GM10266 (cell line): ENCODE measurements at regions not wholly inside any gene's neighbourhood (a gene's known extent, or its start where the extent isn't known, plus 50 kb on each side); places are given as distances from the start of the nearest gene placed in this dataset.

Experiments
- DNase-seq: peaks from one replicate; pipeline ENCODE4 v3.0.0; 2012; ENCODE audit errors: extremely low spot score
- TF ChIP-seq, protein P1 (sequence below): IDR thresholded peaks from 2 replicates; pipeline ENCODE4 v1.5.1; 2012; ENCODE audit warnings: mild to moderate bottlenecking, low read depth; ENCODE audit not compliant: control insufficient read depth, insufficient read depth; ENCODE audit errors: missing control alignments

DNA sequence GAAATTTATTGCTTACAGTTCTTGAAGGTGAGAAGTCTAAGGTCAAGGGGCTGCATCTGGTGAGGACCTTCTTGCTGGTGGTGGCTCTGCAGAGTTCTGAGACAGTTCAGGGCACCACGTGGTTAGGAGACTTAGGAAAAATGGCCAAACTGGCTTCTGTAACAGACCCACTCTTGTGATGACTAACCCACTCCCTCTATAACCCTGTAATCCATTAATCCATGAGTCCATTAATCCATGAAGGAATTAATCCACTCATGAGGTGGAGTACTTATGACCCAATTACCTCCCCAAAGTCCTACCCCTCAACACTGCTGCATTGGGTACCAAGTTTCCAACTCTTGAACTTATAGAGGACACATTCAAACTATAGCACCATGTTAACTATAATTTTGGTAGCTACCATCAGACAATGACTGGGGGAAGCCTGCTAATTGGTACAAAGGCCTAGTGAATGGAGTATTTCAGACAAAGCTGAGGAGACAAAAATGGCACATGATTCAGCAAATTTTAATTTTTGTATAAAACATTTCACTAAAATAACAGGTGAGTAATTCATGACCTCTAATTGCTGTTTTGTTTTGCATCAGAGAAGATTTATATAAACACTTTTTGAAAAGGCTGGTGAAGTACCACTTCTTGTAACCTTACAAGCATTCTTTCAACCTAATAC lies 374.1 kb upstream of the TBL1XR1 start:
- no peak for DNase-seq
- TF ChIP-seq, protein P1, sequence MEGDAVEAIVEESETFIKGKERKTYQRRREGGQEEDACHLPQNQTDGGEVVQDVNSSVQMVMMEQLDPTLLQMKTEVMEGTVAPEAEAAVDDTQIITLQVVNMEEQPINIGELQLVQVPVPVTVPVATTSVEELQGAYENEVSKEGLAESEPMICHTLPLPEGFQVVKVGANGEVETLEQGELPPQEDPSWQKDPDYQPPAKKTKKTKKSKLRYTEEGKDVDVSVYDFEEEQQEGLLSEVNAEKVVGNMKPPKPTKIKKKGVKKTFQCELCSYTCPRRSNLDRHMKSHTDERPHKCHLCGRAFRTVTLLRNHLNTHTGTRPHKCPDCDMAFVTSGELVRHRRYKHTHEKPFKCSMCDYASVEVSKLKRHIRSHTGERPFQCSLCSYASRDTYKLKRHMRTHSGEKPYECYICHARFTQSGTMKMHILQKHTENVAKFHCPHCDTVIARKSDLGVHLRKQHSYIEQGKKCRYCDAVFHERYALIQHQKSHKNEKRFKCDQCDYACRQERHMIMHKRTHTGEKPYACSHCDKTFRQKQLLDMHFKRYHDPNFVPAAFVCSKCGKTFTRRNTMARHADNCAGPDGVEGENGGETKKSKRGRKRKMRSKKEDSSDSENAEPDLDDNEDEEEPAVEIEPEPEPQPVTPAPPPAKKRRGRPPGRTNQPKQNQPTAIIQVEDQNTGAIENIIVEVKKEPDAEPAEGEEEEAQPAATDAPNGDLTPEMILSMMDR: no peak

DNA sequence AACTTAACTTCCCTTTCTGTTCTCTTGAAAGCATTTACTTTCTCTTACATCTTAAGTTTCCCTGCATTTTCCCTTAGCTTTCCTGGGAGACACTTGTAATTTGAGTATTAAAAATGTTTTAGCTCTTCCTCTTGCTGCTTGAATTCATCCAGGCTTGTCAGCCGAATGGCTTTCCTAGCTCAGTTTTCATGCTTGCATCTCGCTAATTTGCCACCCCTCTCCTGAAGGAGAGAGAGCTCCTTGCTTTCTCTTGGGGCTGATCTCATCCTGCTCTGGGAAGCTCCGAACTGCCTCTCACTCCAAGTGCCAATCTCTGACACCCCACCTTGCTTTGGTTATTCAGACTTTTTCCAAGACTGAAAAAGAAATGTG lies 374.6 kb upstream of the TBL1XR1 start:
- TF ChIP-seq, protein P1: no peak
- DNase-seq: no peak

DNA sequence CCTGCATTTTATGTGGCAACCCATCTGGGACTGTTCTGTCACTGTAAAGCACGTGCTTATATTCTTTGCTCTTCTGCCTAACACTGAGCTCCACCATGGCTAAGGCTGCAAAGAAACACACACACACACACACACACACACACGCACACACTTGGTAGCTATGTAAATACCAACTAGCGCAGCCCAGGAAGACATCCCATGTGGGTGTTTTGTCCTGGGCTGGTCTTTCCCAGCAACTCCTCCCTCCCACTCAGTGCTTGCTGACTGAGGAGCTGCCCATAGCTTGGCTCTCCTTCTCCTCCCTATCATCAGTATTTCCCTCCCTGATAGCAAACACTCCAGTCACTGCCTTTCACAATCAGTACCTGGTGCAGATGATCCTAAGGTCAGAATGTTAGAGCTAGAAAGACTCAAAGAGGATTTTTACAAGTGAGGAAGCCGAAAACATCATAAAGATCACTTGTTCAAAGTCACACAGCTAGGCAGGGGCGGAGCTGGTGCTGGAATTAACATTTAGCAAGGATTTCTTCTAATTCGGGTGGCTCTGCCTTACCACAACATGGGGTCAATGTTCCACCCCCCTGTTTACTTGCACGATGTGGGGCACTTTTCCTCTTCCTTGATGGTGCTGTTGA lies 377.1 kb upstream of the TBL1XR1 start:
- TF ChIP-seq, protein P1: no peak
- no peak for DNase-seq

DNA sequence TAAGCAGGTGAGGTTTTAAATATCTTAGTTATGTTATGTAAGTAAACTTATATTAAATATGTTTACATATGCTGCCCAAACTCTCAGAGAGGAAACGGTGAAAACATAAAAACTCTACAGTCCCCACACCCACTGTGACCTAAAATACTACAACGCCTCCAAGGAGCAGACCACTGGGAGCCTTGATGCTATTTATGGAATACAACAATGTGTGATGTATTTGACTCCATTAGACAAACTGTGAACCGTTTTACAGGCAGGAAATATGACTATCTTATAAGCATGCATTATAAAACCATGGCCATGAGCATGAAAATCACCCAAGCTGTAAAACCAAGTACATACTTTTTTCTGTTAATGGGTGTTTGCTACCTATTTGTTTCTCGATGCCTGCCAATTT lies 379.5 kb upstream of the TBL1XR1 start:
- DNase-seq: no peak
- TF ChIP-seq, protein P1: no peak

DNA sequence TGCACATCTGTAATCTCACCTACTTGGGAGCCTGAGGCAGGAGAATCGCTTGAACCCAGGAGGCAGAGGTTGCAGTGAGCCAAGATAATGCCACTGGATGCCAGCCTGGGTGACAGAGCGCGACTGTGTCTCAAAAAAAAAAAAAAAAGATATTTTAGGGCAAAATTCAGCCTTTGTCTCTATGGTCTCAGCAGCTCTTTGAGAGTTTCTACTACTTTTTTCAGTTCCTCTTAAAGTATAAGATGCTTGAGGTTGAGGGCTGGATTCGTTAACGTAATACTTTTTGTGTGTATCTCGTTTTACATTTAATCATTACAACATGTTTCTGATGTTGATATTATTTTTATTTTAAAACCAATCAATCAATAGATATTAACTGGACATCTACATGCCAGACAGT lies 381.2 kb upstream of the TBL1XR1 start:
- TF ChIP-seq, protein P1: no peak
- DNase-seq: no peak

DNA sequence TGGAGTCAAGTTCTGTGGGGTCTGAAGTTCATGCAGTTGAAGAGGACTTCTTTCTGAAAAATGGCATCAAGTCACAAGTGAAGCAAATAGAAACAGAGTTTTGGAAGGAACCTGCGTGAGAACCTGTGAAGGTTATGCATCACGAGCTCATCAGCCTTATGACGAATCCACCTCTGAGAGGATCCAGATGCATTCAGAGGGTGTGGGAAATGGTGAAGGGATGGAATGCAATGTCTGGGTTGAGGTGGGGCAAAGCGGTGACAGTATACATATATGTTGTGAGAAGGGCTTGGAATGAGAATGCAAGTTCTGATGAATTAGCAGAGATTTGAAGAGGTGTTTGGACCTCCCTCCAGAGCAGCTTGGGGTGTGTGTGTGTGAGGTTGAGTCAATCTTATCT lies 382.1 kb upstream of the TBL1XR1 start:
- TF ChIP-seq, protein P1: no peak
- DNase-seq: no peak

DNA sequence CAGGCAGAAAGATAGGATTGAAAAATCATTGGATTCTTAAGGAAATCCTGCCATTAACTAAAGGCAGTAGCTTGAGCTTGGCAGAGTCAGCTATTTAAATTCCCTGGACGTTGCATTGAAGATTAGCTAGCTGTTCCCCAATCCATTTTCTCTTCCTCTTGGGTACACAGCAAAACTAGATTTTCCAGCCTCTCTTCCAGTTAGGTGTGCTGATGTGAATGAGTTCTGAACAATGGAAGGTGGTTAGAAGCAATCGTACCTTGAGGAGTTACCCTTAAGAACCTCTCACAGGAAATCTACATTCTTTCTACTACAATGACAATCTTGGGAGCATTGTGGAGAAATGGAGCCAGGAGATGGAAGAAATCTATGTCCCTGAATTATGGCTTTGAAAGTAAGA lies 383.2 kb upstream of the TBL1XR1 start:
- TF ChIP-seq, protein P1: no peak

More for the DNA sequence above, 383.2 kb upstream of the TBL1XR1 start:
- DNase-seq: no peak
